NCI-H345 treated with DMSO at 0.1 percent for 48 hours (cell line): ENCODE measurements at regions not wholly inside any gene's neighbourhood (a gene's known extent, or its start where the extent isn't known, plus 50 kb on each side); places are given as distances from the start of the nearest gene placed in this dataset.
A peak's percentile ranks its signal among the peaks of the same experiment; 100 is the strongest.
"Not testable (repeated sequence)": the region's sequence is repeated elsewhere in the genome, so short reads cannot be mapped to it uniquely, and the experiment has no call there.

ENCODE experiments used
- DNase-seq: peaks from one replicate; lab custom pipeline; 2025; ENCODE audit not compliant: unreplicated experiment; lab: John Stamatoyannopoulos, UW

DNA sequence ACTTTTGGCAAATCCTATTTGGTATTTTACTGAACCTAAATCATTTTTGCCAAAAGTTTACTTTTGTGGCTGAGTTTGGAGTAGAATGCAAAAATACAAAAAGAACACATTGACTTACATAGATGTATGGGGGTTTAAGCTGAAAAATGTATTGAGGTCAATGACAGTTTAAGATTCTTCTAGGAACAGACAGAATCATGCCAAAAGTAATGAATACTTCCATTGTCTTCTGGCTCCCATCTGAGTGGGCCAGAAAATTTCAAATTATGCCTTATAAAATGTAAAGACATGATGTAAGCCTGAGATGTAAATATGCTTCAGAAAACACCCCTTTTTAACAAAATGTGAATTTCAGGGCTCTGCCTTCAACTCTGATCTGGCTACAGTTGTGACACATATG, 375.1 kb upstream of the DPH6 start:
- no peak for DNase-seq

DNA sequence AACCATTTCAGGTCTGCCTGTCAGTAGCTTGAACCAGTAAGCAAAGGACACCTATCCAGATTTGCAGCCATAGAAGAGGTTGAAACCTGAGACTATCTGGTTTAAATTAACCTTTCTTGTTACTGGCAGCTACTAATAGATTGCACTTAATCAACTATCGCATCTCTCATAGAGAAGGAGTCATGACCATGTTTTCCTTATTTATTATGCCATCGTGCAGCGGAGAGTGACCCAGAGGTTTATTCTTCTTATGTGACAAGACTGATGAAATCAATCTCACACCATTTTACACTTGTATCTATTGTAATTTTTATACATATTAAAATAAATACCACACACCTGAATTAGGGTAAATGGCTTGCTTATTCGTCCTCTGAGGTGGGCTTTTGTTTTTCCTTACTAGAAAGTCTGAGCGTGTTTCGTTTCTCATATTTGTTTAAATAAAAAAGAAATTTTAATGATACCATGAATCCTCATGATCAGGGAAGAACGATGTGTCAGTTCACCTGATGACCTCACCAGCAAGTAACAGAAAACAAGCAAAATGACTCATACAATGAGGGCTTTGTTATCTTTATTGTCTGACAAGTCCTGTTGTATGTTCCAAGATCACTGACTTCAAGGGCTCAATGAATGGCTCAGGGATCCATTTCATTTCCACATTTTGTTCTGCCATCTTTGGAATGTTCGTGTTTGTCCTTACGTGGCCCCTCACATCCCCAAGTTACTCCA, 379.5 kb upstream of the DPH6 start:
- DNase-seq = no peak

DNA sequence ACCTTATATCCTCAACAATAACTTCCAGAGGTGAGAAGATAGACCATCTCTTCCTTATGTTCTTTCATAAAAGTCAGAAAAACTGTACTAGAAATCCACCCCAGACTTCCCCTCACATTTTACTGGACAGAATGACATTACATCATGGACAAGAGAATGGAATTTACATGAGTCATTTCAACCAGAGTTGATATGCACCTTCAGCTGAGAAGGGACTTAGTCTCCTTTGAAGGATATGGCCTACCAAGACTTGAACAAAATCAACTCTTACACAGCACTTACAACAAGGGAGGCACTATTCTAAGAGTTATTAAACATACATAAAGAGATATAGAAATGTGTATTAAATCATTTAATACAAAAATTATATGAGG, 380.0 kb upstream of the DPH6 start:
- no peak for DNase-seq

GRCh38 chr15:35928847-35929246, 382.9 kb upstream of the DPH6 start:
- no peak for DNase-seq

DNA sequence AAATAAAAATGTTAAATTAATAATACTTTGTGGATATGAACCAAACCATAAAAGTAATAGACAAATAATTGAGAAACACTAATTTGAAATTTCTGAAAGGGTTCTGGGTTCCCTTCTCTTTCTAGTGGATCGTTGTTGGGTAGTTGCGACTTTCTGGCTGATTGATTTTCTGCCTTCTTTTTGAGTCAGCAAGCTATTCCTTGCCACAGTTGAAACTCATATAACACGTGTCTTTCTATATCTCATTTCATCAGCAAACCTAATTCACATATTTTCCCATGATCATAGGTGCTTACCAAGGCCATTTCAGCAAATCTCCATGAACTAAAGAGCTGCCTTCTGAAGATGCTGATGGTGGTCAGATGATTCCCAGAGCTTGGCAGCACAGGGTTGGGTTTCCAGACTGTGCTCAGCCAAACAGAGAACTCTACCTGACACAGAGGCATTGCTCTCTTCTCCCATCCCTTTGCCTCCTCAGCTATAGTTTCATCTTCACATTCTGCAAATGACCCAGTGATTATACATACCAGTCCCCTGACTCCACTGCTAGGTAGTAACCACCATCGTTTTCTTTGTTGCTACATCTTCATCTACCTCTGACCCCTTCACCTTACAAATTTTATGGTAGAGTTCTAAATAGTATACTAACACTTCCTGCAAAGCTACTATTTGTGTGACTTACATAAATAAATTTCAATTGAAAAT, 383.9 kb upstream of the DPH6 start:
- no peak for DNase-seq

DNA sequence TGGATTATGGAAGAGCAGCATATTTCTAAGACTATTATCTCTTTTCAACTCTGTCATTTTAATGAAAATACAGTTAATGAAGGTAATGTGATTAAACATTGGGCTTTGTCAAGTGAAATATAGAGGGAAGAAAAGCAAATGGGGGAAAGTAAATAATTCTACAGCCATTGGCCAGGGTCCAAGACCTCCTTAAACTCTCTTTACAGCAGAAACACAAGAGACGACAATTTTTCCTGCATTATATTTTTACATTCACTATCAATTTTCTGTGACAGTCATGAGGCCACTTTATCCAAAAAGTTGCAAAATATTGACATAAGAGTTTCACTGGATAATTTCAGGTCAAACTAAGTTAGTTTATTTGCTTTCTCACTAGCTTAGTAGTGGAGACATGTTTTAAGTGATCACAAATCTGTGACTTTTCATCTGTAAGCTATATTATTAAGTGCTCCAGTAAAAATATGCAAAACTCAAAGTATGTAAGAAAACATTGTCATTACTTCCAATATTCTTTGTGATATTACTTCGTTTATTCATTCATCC, 385.9 kb upstream of the DPH6 start:
- no peak for DNase-seq

DNA sequence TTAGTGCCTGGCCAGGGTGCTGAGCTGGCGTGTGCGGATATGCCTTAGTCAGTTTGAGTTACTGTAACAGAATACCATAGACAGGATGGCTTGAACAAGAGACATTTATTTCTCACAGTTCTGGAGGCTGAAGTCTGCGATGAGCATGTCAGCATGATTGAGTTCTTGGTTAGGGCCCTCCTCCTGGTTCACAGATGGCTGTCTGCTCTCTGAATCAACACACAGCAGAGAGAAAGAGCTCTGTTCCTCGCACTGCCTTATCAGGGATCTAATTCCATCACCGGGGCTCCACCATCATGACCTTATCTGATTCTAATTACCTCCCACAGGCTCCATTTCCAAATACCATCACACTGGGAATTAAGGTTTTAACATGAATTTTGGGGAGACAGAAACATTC, 386.6 kb upstream of the DPH6 start:
- DNase-seq = no peak

GRCh38 chr15:35933531-35933930, 387.6 kb upstream of the DPH6 start:
- DNase-seq = no peak

DNA sequence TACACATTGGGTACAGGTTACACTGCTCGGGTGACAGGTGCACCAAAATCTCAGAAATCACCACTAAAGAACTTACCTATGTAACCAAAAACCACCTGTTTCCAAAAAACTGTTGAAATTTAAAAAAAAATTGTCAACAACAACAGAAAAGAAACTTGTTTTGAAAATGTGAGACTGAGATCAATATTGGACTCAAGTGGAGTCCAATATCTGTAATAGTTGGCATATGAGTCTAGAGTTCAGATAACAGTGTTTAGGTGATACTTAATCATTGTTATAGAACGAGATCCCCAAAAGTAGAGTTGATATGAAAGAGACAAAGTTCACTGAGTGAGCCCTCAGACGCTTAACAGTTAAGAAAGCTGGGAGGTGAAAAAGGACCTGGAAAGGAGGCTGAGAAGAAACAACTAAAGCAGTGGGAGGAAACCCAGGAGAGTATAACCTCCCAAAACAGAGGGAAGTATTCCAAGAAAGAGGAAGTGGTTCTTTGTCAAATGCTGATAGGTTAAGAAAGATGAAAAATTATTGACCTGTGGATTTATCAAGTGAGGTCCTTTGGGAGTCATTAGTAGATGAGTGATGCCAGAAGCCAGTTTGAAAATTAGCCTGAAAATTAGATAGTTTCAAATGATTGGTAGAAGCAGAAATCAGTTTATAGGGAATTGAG, 388.6 kb upstream of the DPH6 start:
- no peak for DNase-seq

GRCh38 chr15:35936284-35936683, 390.3 kb upstream of the DPH6 start:
- DNase-seq = peak; percentile 34

- no peak for DNase-seq
These were observed 391.4 kb upstream of the DPH6 start for GRCh38 chr15:35937380-35937779.

DNA sequence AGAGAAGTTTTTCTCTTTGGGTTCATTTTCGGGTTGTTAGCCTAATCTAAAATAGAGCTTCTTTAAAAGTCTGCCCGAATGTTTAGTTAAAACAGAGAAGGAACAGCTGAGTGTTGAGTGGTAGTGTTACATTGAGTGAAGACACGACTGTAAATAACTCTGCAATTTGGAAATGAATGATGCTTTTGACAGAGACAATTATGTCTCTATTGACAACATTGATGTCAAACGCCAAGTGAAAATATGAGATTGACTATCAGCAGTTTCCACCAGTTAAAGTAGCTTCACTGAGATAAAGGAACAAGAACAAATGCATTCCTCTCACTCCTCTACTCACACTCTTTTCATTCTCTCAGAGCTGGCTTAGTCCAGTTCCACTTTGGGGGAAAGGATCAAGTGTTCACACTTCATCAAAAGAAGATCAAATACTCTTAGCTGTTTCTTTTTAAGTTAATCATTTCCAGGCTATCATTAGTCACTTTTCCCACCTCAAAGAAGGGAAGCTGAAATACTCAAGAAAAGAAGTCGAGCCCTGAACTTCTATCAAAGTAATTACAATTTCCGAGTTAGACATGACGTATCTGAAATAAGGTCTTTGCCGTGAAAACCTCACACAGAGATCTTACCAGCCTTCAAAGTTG, 399.1 kb upstream of the DPH6 start:
- no peak for DNase-seq

GRCh38 chr15:35953424-35953823, 407.5 kb upstream of the DPH6 start:
- DNase-seq = no peak

DNA sequence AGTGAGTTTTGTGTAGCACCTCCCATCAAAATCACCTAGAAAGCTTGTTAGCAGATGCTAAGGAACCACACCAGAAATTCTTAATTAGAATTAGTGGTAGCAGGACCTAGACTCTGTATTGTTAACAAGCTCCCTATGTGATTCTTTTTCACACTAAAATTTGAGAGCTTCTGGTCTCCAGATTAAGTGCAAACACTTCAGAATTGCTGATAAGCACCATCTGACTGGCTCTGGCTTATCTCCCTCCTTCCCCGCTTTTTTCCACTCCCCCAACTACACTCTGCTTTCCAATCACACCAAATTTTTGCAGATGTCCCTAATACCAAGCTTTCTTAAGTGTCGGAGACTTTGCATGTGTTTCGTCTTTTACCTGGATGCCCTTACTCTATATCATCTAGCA, 410.1 kb upstream of the DPH6 start:
- DNase-seq = no peak

- DNase-seq = peak; percentile 37
These were observed 412.1 kb upstream of the DPH6 start for GRCh38 chr15:35958021-35958420.

DNA sequence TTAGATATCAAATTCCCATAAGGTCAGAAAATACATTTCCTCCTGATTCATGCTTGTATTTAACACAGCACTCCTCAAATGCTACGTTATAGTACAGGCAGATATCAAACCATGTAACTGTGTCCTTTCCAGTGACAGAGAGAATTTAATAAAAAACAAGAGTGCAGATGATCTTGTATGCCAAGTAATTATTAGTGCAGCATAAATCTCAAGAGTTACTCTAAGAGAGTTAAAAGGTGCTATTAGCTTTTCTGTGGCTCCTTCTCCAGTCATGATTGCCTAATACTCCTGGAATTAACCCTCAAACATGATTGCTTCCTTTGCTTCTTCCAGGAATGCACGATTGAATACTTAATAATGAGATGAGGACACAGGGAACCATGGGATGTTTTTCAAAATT, 413.0 kb upstream of the DPH6 start:
- no peak for DNase-seq

DNA sequence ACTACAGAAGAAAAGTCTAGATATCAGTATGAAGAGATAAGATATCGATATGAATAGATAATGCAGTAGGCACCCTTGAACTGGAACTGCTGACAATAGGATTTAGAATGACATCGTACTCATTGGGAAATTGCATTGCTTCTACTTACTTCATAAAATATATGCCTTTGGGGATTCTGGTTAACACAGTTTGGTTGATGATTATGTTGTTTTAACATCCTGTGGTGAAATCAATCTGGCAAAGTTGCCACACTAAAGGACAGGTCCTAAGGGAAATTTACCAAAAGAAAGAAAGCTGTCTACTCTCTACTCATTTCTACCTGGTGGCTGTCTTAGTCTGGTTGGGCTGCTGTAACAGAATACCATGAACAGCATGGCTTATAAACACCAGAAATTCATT, 417.4 kb upstream of the DPH6 start:
- no peak for DNase-seq

- DNase-seq = no peak
These were observed 420.8 kb upstream of the DPH6 start for GRCh38 chr15:35966781-35967180.

DNA sequence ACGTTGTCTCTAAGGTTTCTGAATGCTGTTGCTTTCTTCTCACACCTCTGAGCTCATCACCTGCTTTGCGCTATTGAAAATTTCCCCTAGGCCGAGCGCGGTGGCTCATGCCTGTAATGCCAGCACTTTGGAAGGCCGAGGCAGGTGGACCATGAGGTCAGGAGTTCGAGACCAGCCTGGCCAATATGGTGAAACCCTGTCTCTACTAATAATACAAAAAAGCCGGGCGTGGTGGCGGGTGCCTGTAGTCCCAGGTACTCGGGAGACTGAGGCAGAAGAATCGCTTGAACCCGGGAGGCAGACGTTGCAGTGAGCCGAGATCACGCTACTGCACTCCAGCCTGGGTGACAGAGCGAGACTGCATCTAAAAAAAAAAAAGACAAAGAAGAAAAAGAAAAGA, 422.0 kb upstream of the DPH6 start:
- not testable (repeated sequence) for DNase-seq

DNA sequence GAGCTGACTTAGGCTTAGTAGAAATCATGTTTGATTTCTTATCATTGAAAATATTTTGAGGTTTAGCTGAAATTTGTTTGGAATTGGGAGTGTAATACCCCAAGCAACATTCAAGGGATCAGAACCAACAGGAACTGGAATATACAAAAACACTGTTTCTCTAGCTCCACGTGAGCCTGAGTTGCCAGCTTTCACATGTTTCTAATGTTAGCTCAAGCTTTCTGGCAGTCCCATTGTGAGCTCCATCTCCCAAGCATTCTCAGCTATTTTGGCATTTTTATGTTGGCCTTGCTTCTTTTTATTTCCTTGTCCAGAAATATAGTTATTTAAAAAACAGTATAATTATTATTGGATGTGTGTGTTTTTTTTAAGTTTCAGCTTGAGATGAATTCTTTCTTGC, 427.1 kb upstream of the DPH6 start:
- no peak for DNase-seq

- no peak for DNase-seq
These were observed 428.1 kb upstream of the DPH6 start for GRCh38 chr15:35974052-35974451.

- DNase-seq = no peak
These were observed 430.0 kb upstream of the DPH6 start for GRCh38 chr15:35975941-35976340.
